ENCODE measurements at regions not wholly inside any gene's neighbourhood (a gene's known extent, or its start where the extent isn't known, plus 50 kb on each side); places are given as distances from the start of the nearest gene placed in this dataset.

- no peaks in the 10 kb centered on the region for H3K9me3 ChIP-seq (ENCODE audit: low read length)
- H3K36me3 ChIP-seq (ENCODE audit: insufficient read depth, low read length): no peaks in the 10 kb centered on the region
- no peaks in the 10 kb centered on the region for H3K27me3 ChIP-seq (ENCODE audit: insufficient read depth, low read depth, low read length)
- H4K20me1 ChIP-seq (ENCODE audit: insufficient read depth): no peaks in the 10 kb centered on the region
- H2AFZ ChIP-seq (ENCODE audit: low read depth, low read length): no peak overlapping the region
- no peak overlapping the region for H3K9ac ChIP-seq (ENCODE audit: low read length)
- no peaks in the 10 kb centered on the region for H3K9me2 ChIP-seq (ENCODE audit: insufficient read depth, low read length)
- no peaks in the 10 kb centered on the region for H3F3A ChIP-seq (ENCODE audit: insufficient read depth, low read length, poor library complexity, severe bottlenecking)
- TF ChIP-seq SMC3 (conservative IDR thresholded peaks at IDR 0.05; ENCODE audit: poor library complexity): no peak
- TF ChIP-seq EP300 (conservative IDR thresholded peaks at IDR 0.05; ENCODE audit: poor library complexity, severe bottlenecking): no peak
- no peak for TF ChIP-seq RAD21 (conservative IDR thresholded peaks at IDR 0.05)
- no peak for TF ChIP-seq CTCF (IDR thresholded peaks at IDR 0.05; ENCODE audit: poor library complexity, severe bottlenecking)
- no peak for TF ChIP-seq TAF1 (IDR thresholded peaks at IDR 0.05; ENCODE audit: low read depth)
- no peak for TF ChIP-seq MXI1 (conservative IDR thresholded peaks at IDR 0.05; ENCODE audit: poor library complexity, severe bottlenecking)
- no peak for TF ChIP-seq REST (IDR thresholded peaks at IDR 0.05; ENCODE audit: borderline replicate concordance)
- TF ChIP-seq EZH2 (IDR thresholded peaks at IDR 0.05; ENCODE audit: borderline replicate concordance, insufficient read depth, low read length, poor library complexity, severe bottlenecking): no peak
- TF ChIP-seq POLR2AphosphoS5 (IDR thresholded peaks at IDR 0.05): no peak
- no peak overlapping the region for H3K27ac ChIP-seq (ENCODE audit: low read length)
- no peaks in the 10 kb centered on the region for H3K79me2 ChIP-seq (replicated peaks; ENCODE audit: insufficient read depth, low read length)
- H3K4me3 ChIP-seq (ENCODE audit: low read length): no peak overlapping the region
- no peak overlapping the region for H3K4me2 ChIP-seq (ENCODE audit: low read length)
These were observed 102.8 kb upstream of the TNS3 start for GRCh38 chr7:47684728-47685127.

DNA sequence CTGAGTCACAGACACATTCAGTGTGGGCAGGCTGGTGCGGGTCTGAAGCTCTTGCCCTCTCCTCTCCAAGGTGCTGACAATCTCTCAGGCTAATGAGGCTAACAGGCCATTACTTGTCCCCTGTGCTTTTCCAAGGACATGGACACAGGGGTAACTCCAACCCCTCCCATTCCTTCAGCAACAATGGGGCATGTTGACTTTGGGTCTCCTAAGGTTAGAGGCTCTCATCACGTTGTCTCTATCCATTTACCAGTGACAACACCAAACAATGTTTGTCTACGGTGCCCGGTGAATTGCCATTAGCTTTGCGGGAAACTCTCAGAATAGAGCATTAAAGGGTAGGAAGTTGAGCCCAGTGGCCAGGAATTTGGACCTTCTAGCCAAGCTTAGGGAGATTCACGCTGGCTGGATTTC is 101.6 kb upstream of the TNS3 start:
- H3K4me2 ChIP-seq (ENCODE audit: low read length): no peak overlapping the region

DNA sequence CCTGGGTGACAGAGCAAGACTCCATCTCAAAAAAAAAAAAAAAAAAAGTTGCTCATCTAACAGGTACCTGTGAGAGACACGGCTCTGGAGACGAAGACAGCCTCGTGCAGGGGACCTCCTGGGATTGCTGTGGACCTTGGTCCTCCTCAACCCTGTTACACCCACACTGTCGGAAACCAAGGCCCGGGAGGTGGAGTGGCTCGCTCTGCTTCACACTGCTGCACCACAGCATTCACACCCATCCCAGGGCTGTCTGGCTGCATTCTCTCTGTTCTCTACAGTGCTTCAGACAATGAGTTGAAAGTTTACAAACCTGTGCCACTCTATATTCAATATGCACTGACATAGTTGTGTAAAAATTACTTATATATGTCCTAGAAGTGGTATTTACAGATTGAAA is 101.0 kb upstream of the TNS3 start:
- Histone ChIP-seq H2AFZ (ENCODE audit: low read depth, low read length) (no peak overlapping the region), H3K36me3 (ENCODE audit: insufficient read depth, low read length) (no peaks in the 10 kb centered on the region), H3K9me3 (ENCODE audit: low read length) (no peaks in the 10 kb centered on the region)

More for the DNA sequence above, 101.6 kb upstream of the TNS3 start:
- H2AFZ ChIP-seq (ENCODE audit: low read depth, low read length): no peak overlapping the region
- H3K9ac ChIP-seq (ENCODE audit: low read length): no peak overlapping the region
- H3K79me2 ChIP-seq (replicated peaks; ENCODE audit: insufficient read depth, low read length): no peaks in the 10 kb centered on the region
- H3K9me2 ChIP-seq (ENCODE audit: insufficient read depth, low read length): no peaks in the 10 kb centered on the region
- no peaks in the 10 kb centered on the region for H4K20me1 ChIP-seq (ENCODE audit: insufficient read depth)
- no peaks in the 10 kb centered on the region for H3K36me3 ChIP-seq (ENCODE audit: insufficient read depth, low read length)
- H3K9me3 ChIP-seq (ENCODE audit: low read length): no peaks in the 10 kb centered on the region
- no peaks in the 10 kb centered on the region for H3K27me3 ChIP-seq (ENCODE audit: insufficient read depth, low read depth, low read length)
- no peaks in the 10 kb centered on the region for H3F3A ChIP-seq (ENCODE audit: insufficient read depth, low read length, poor library complexity, severe bottlenecking)
- H3K4me3 ChIP-seq (ENCODE audit: low read length): no peak overlapping the region
- no peak overlapping the region for H3K27ac ChIP-seq (ENCODE audit: low read length)
- TF ChIP-seq POLR2AphosphoS5 (IDR thresholded peaks at IDR 0.05) (no peak), EZH2 (IDR thresholded peaks at IDR 0.05; ENCODE audit: borderline replicate concordance, insufficient read depth, low read length, poor library complexity, severe bottlenecking) (no peak), RAD21 (conservative IDR thresholded peaks at IDR 0.05) (no peak)

More for the DNA sequence above, 101.0 kb upstream of the TNS3 start:
- no peak overlapping the region for H3K4me3 ChIP-seq (ENCODE audit: low read length)
- no peaks in the 10 kb centered on the region for H4K20me1 ChIP-seq (ENCODE audit: insufficient read depth)
- H3K27me3 ChIP-seq (ENCODE audit: insufficient read depth, low read depth, low read length): no peaks in the 10 kb centered on the region
- H3K4me2 ChIP-seq (ENCODE audit: low read length): no peak overlapping the region
- H3K27ac ChIP-seq (ENCODE audit: low read length): no peak overlapping the region
- H3K9me2 ChIP-seq (ENCODE audit: insufficient read depth, low read length): no peaks in the 10 kb centered on the region
- no peak overlapping the region for H3K9ac ChIP-seq (ENCODE audit: low read length)
- TF ChIP-seq EZH2 (IDR thresholded peaks at IDR 0.05; ENCODE audit: borderline replicate concordance, insufficient read depth, low read length, poor library complexity, severe bottlenecking): no peak
- no peak for TF ChIP-seq MXI1 (conservative IDR thresholded peaks at IDR 0.05; ENCODE audit: poor library complexity, severe bottlenecking)
- TF ChIP-seq EP300 (conservative IDR thresholded peaks at IDR 0.05; ENCODE audit: poor library complexity, severe bottlenecking): no peak
- TF ChIP-seq POLR2AphosphoS5 (IDR thresholded peaks at IDR 0.05): no peak
- no peak for TF ChIP-seq SMC3 (conservative IDR thresholded peaks at IDR 0.05; ENCODE audit: poor library complexity)
- no peak for TF ChIP-seq RAD21 (conservative IDR thresholded peaks at IDR 0.05)
- no peak for TF ChIP-seq REST (IDR thresholded peaks at IDR 0.05; ENCODE audit: borderline replicate concordance)
- TF ChIP-seq CTCF (IDR thresholded peaks at IDR 0.05; ENCODE audit: poor library complexity, severe bottlenecking): no peak
- H3K79me2 ChIP-seq (replicated peaks; ENCODE audit: insufficient read depth, low read length): no peaks in the 10 kb centered on the region
- no peaks in the 10 kb centered on the region for H3F3A ChIP-seq (ENCODE audit: insufficient read depth, low read length, poor library complexity, severe bottlenecking)

Data from neural cell (in vitro differentiated cells).